Astrocyte of the spinal cord (primary cell): ENCODE measurements at regions not wholly inside any gene's neighbourhood (a gene's known extent, or its start where the extent isn't known, plus 50 kb on each side); places are given as distances from the start of the nearest gene placed in this dataset.

Experiments
- DNase-seq: peaks from one replicate; pipeline ENCODE4 v3.0.0; 2011; ENCODE audit warnings: low read depth, low spot score
- H3K4me3 ChIP-seq: 2 replicates; pipeline ENCODE4 v1.5.1; 2011; ENCODE audit warnings: low read depth, mild to moderate bottlenecking, low read length, moderate library complexity
- in situ Hi-C: cut with HindIII; loops from 2 replicates; pipeline ENCODE4 v1.10.0; 2017; ENCODE audit warnings: low sequenced_read_pairs
- TF ChIP-seq, protein P1 (sequence below): IDR thresholded peaks from 2 replicates; pipeline ENCODE4 v1.5.1; 2012; ENCODE audit warnings: low read depth, mild to moderate bottlenecking, low read length, inconsistent platforms

DNA sequence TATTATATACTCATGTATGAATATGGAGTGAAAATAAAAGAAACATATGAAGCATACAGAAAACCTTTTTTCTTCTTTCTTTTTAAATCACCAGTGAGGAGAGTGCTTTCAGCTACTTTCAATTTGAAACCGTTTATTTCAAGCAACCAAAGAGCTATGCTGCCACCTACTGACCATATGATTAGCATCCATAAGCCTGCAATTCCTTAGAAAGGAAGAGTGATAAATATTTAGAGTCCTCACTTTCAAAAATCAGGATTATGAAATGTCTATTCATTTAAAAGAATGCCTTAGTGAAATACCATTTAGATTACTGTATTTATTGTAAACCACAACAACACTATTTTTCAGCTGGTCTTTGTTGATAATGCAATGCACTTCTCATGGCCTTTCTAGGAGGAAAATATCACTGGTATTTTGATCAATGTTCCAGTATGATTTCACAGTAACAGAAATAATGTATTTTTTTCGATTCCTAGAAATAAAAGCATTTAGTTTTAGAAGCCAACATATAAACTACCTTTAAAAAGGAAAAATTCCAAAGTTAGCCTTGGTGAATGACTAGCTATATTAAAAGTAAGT is 667.6 kb downstream of the PCDH18 start:
- peak; percentile 86 for DNase-seq
- TF ChIP-seq, protein P1, sequence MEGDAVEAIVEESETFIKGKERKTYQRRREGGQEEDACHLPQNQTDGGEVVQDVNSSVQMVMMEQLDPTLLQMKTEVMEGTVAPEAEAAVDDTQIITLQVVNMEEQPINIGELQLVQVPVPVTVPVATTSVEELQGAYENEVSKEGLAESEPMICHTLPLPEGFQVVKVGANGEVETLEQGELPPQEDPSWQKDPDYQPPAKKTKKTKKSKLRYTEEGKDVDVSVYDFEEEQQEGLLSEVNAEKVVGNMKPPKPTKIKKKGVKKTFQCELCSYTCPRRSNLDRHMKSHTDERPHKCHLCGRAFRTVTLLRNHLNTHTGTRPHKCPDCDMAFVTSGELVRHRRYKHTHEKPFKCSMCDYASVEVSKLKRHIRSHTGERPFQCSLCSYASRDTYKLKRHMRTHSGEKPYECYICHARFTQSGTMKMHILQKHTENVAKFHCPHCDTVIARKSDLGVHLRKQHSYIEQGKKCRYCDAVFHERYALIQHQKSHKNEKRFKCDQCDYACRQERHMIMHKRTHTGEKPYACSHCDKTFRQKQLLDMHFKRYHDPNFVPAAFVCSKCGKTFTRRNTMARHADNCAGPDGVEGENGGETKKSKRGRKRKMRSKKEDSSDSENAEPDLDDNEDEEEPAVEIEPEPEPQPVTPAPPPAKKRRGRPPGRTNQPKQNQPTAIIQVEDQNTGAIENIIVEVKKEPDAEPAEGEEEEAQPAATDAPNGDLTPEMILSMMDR: peak; percentile 71

DNA sequence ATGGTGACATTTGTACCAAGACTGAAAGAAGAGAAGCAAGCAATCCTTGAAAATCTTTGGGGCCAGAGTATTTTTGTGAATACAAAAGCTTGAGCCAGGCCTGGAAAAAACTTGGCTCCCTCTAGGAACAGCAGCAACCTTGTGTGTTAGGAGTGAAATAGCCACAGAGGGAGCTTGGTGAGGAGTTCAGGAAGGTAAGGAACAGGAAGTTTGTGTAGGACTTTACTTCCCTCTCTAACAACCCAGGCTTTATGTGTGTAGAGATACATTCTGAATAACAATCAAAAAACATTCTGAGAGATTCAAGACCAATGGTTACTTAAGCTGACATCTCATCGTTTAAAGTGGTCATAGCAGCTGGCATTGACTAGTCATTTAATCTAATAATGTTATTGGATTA is 668.5 kb downstream of the PCDH18 start:
- TF ChIP-seq, protein P1: no peak
- no peak overlapping the region for H3K4me3 ChIP-seq
- in situ Hi-C loops: no loop called here
- DNase-seq: peak; percentile 26

More for the DNA sequence above, 667.6 kb downstream of the PCDH18 start:
- in situ Hi-C loops: no loop called here
- H3K4me3 ChIP-seq: no peak overlapping the region

DNA sequence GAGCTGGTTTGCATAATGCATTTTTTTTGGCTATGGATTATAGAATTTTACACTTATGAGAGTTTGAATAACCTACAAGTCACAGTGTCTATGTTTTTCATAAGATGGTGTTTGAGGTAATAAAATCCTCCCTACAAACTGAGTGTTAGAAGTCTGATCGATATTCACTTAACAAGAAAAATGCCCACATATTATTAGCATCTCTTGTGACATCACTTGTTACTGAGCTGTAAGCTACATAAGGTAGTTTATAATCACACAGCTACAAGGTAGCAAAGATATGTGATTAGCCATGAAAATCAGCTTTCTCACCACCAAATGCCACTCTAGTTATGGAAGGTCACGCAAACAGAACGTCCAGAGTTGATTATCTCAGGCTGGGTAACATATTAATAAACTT is 669.6 kb downstream of the PCDH18 start:
- H3K4me3 ChIP-seq: no peak overlapping the region
- in situ Hi-C loops: no loop called here
- no peak for DNase-seq
- TF ChIP-seq, protein P1: no peak

DNA sequence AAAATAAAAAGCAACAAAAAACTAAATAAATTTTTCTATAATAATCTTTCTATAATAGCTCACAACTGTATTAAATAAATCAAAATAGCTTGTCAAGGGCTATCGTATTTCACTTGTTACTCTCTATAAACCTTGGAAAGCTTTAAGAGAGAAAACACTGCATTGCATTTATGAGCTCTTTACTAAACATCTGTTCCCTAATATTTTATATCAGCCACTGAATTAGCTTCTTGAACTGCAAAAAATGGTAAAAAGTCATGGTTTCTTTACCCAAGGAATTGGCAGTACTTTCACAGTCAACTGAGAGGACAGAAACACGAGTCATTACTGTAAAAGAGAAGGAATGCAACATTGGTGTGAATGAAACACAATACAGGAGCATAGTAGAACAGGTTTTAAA is 671.2 kb downstream of the PCDH18 start:
- peak; percentile 17 for DNase-seq
- H3K4me3 ChIP-seq: no peak overlapping the region
- in situ Hi-C loops: no loop called here
- TF ChIP-seq, protein P1: no peak

DNA sequence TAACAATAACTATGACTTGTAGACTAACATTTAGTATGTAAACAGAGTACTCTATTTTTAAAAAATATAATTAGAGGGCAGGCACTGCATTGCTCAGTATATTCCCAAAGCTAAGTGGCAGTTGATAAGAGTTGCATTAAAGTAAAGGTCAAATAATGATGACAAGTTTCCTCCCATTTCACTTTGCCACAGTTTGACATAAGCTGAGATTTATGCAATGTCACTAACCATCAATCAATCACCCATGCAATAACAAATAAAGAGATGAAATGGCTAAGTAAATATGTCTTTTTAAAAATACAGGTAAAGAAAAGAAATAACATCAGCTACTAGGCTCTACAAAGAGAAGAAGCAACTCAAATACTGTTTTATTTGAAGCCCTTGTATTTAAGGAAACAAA is 673.4 kb downstream of the PCDH18 start:
- DNase-seq: no peak
- in situ Hi-C loops: no loop called here
- no peak overlapping the region for H3K4me3 ChIP-seq
- TF ChIP-seq, protein P1: no peak

DNA sequence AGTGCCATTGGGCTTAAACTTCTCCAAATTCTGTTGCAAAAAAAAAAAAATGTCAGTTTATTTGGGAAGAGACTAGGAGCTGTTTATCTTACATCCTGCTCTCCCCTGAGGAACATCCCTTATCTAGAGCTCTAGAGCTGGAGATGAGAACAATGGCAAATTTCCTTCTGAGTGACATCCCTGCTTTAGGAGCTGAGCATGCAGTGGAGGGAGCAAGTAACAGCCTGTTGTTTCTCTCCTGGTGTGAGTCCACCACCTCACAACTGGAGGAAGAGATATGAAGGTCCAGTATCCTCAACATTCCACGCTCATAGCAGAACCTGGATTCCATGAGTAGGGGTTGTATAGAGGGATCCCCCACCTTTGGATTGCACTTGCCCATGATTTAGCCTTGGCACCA is 676.4 kb downstream of the PCDH18 start:
- TF ChIP-seq, protein P1: no peak
- no peak for DNase-seq
- in situ Hi-C loops: no loop called here
- H3K4me3 ChIP-seq: no peak overlapping the region

DNA sequence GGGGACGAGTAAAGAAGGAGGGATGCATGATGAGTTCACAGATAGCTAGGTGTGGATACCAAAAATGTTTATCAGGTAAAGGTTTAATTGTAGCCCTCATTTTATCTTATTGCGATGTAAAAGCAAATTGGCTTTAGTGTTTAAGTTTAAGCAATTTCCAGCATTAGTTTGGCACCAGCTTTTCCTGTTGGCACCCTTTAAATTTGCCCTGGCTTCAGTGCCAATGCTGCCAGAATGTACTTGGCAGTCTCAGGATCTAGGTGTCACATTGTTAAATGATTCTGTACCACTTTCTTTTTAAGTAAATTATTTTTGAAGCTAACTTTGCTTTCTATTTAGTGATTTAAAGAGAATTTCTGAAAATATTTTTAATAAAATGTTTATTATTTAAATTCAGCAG is 681.8 kb downstream of the PCDH18 start:
- TF ChIP-seq, protein P1: no peak
- in situ Hi-C loops: no loop called here
- H3K4me3 ChIP-seq: no peak overlapping the region
- DNase-seq: no peak
